ENCODE measurements at regions not wholly inside any gene's neighbourhood (a gene's known extent, or its start where the extent isn't known, plus 50 kb on each side); places are given as distances from the start of the nearest gene placed in this dataset.
"Not testable (repeated sequence)": the region's sequence is repeated elsewhere in the genome, so short reads cannot be mapped to it uniquely, and the experiment has no call there.

GRCh38 chr14:106511006-106511799 lies 984.8 kb downstream of the TMEM121 start:
- H3K4me3 ChIP-seq (ENCODE audit: low read length) = peak overlapping the region; percentile 24
- peak; percentile 88 for DNase-seq (ENCODE audit: low read depth, low spot score)

- DNase-seq (ENCODE audit: low read depth, low spot score) = no peak
- H3K4me3 ChIP-seq (ENCODE audit: low read length) = no peak overlapping the region
Observed at GRCh38 chr14:106511800-106512198, 985.4 kb downstream of the TMEM121 start.

GRCh38 chr14:106513302-106513701 lies 986.9 kb downstream of the TMEM121 start:
- DNase-seq (ENCODE audit: low read depth, low spot score) = no peak
- no peak overlapping the region for H3K4me3 ChIP-seq (ENCODE audit: low read length)

GRCh38 chr14:106518054-106518943 lies 991.9 kb downstream of the TMEM121 start:
- peak; percentile 88 for DNase-seq (ENCODE audit: low read depth, low spot score)

GRCh38 chr14:106522118-106522517 lies 995.7 kb downstream of the TMEM121 start:
- not testable (repeated sequence) for DNase-seq (ENCODE audit: low read depth, low spot score); H3K4me3 ChIP-seq (ENCODE audit: low read length)

More at GRCh38 chr14:106518054-106518943, 991.9 kb downstream of the TMEM121 start:
- H3K4me3 ChIP-seq (ENCODE audit: low read length) = no peak overlapping the region

GRCh38 chr14:106522990-106523389 lies 996.6 kb downstream of the TMEM121 start:
- DNase-seq (ENCODE audit: low read depth, low spot score) = no peak
- no peak overlapping the region for H3K4me3 ChIP-seq (ENCODE audit: low read length)

- DNase-seq (ENCODE audit: low read depth, low spot score) = no peak
- H3K4me3 ChIP-seq (ENCODE audit: low read length) = no peak overlapping the region
Observed at GRCh38 chr14:106528717-106529116, 1002.3 kb downstream of the TMEM121 start.

- no peak for DNase-seq (ENCODE audit: low read depth, low spot score)
- H3K4me3 ChIP-seq (ENCODE audit: low read length) = no peak overlapping the region
Observed at GRCh38 chr14:106530031-106530422, 1003.6 kb downstream of the TMEM121 start.

GRCh38 chr14:106530423-106531107 lies 1004.2 kb downstream of the TMEM121 start:
- DNase-seq (ENCODE audit: low read depth, low spot score) = no peak
- no peak overlapping the region for H3K4me3 ChIP-seq (ENCODE audit: low read length)

GRCh38 chr14:106537597-106537996 lies 1011.2 kb downstream of the TMEM121 start:
- peak; percentile 80 for DNase-seq (ENCODE audit: low read depth, low spot score)
- not testable (repeated sequence) for H3K4me3 ChIP-seq (ENCODE audit: low read length)

- no peak overlapping the region for H3K4me3 ChIP-seq (ENCODE audit: low read length)
- DNase-seq (ENCODE audit: low read depth, low spot score) = no peak
Observed at GRCh38 chr14:106538201-106538600, 1011.8 kb downstream of the TMEM121 start.

- no peak for DNase-seq (ENCODE audit: low read depth, low spot score)
Observed at GRCh38 chr14:106547735-106548434, 1021.5 kb downstream of the TMEM121 start.

GRCh38 chr14:106549064-106549463 lies 1022.7 kb downstream of the TMEM121 start:
- no peak overlapping the region for H3K4me3 ChIP-seq (ENCODE audit: low read length)
- DNase-seq (ENCODE audit: low read depth, low spot score) = no peak

More at GRCh38 chr14:106547735-106548434, 1021.5 kb downstream of the TMEM121 start:
- H3K4me3 ChIP-seq (ENCODE audit: low read length) = no peak overlapping the region

GRCh38 chr14:106551265-106551664 lies 1024.9 kb downstream of the TMEM121 start:
- peak; percentile 80 for DNase-seq (ENCODE audit: low read depth, low spot score)

GRCh38 chr14:106556211-106556610 lies 1029.8 kb downstream of the TMEM121 start:
- not testable (repeated sequence) for H3K4me3 ChIP-seq (ENCODE audit: low read length)

More at GRCh38 chr14:106551265-106551664, 1024.9 kb downstream of the TMEM121 start:
- no peak overlapping the region for H3K4me3 ChIP-seq (ENCODE audit: low read length)

GRCh38 chr14:106556665-106557289 lies 1030.4 kb downstream of the TMEM121 start:
- DNase-seq (ENCODE audit: low read depth, low spot score) = peak; percentile 50
- H3K4me3 ChIP-seq (ENCODE audit: low read length) = no peak overlapping the region

More at GRCh38 chr14:106556211-106556610, 1029.8 kb downstream of the TMEM121 start:
- DNase-seq (ENCODE audit: low read depth, low spot score) = not testable (repeated sequence)

- no peak for DNase-seq (ENCODE audit: low read depth, low spot score)
- no peak overlapping the region for H3K4me3 ChIP-seq (ENCODE audit: low read length)
Observed at GRCh38 chr14:106562451-106562850, 1036.1 kb downstream of the TMEM121 start.

GRCh38 chr14:106564058-106564643 lies 1037.8 kb downstream of the TMEM121 start:
- H3K4me3 ChIP-seq (ENCODE audit: low read length) = no peak overlapping the region
- DNase-seq (ENCODE audit: low read depth, low spot score) = peak; percentile 78

Data from Jurkat, Clone E6-1 (cell line).